Osteoblast (primary cell): ENCODE measurements at regions not wholly inside any gene's neighbourhood (a gene's known extent, or its start where the extent isn't known, plus 50 kb on each side); places are given as distances from the start of the nearest gene placed in this dataset.

Source experiments
- DNase-seq: peaks from one replicate; pipeline ENCODE4 v3.0.0; 2011; ENCODE audit warnings: low spot score, mixed read lengths; ENCODE audit not compliant: insufficient read length; ENCODE audit errors: missing footprints
- H2AFZ ChIP-seq: 2 replicates; pipeline ENCODE4 v1.6.0; 2011; ENCODE audit warnings: mild to moderate bottlenecking, low read length
- H3K27ac ChIP-seq: 2 replicates; pipeline ENCODE4 v1.5.1; 2011; ENCODE audit warnings: mild to moderate bottlenecking, low read depth, low read length, moderate library complexity
- H3K27me3 ChIP-seq: 2 replicates; pipeline ENCODE4 v1.6.0; 2012; ENCODE audit warnings: mild to moderate bottlenecking, control low read depth, inconsistent platforms, low read length, moderate library complexity; ENCODE audit not compliant: insufficient read depth
- H3K36me3 ChIP-seq: 2 replicates; pipeline ENCODE4 v1.5.1; 2011; ENCODE audit warnings: mild to moderate bottlenecking, low read length, control low read depth, moderate library complexity; ENCODE audit not compliant: insufficient read depth
- H3K4me1 ChIP-seq: 2 replicates; pipeline ENCODE4 v1.5.1; 2011; ENCODE audit warnings: mild to moderate bottlenecking, low read length, control low read depth, moderate library complexity; ENCODE audit not compliant: insufficient read depth
- H3K4me2 ChIP-seq: 2 replicates; pipeline ENCODE4 v1.6.0; 2011; ENCODE audit warnings: mild to moderate bottlenecking, low read length; ENCODE audit not compliant: insufficient read depth
- H3K4me3 ChIP-seq: fragments of 200-600 bp; sonication (generic); 3 replicates; pipeline ENCODE4 v1.5.1; 2012; ENCODE audit warnings: mild to moderate bottlenecking, low read length, inconsistent platforms; ENCODE audit not compliant: insufficient read depth
- H3K79me2 ChIP-seq: 2 replicates; pipeline ENCODE4 v1.6.0; 2012; ENCODE audit warnings: mild to moderate bottlenecking, low read length, control low read depth, inconsistent platforms; ENCODE audit not compliant: insufficient read depth
- H3K9me3 ChIP-seq: 2 replicates; pipeline ENCODE4 v1.5.1; 2011; ENCODE audit warnings: low read depth, low read length, control low read depth
- H4K20me1 ChIP-seq: 2 replicates; pipeline ENCODE4 v1.6.0; 2012; ENCODE audit warnings: mild to moderate bottlenecking, low read length, control low read depth; ENCODE audit not compliant: insufficient read depth
- TF ChIP-seq, protein P1 (sequence below): IDR thresholded peaks from 2 replicates; pipeline ENCODE4 v1.5.1; 2011; ENCODE audit warnings: mild to moderate bottlenecking, low read depth, low read length, moderate library complexity; ENCODE audit errors: extremely low read depth

DNA sequence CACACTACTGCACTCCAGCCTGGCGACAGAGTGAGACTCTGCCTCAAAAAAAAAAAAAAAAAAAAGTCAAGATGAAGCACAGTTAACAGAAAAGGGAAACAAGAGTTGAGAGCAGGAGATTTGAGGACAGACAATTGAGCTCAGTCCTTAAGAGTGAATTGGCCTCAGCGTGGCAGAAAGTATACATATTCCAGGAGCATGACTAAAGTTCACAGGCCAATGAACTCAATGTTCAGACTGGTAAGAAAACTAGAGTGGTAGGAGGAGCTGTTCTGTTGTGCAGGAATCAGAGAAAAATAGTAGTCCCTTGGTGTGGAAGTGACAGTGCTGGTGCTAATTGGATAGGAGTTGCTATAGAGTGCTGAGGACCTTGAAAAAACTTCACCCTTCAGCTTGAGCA lies 60.0 kb downstream of the NRN1 start:
- no peak overlapping the region for H3K27ac ChIP-seq
- TF ChIP-seq, protein P1, sequence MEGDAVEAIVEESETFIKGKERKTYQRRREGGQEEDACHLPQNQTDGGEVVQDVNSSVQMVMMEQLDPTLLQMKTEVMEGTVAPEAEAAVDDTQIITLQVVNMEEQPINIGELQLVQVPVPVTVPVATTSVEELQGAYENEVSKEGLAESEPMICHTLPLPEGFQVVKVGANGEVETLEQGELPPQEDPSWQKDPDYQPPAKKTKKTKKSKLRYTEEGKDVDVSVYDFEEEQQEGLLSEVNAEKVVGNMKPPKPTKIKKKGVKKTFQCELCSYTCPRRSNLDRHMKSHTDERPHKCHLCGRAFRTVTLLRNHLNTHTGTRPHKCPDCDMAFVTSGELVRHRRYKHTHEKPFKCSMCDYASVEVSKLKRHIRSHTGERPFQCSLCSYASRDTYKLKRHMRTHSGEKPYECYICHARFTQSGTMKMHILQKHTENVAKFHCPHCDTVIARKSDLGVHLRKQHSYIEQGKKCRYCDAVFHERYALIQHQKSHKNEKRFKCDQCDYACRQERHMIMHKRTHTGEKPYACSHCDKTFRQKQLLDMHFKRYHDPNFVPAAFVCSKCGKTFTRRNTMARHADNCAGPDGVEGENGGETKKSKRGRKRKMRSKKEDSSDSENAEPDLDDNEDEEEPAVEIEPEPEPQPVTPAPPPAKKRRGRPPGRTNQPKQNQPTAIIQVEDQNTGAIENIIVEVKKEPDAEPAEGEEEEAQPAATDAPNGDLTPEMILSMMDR, result no peak
- no peaks in the 10 kb centered on the region for H3K36me3 ChIP-seq
- no peaks in the 10 kb centered on the region for H3K79me2 ChIP-seq
- H4K20me1 ChIP-seq, result no peaks in the 10 kb centered on the region
- peaks cover 12% of the 10 kb centered on the region for H3K4me1 ChIP-seq
- H3K4me3 ChIP-seq, result no peak overlapping the region
- H3K9me3 ChIP-seq, result no peaks in the 10 kb centered on the region
- DNase-seq, result no peak
- H3K4me2 ChIP-seq, result no peak overlapping the region
- H3K27me3 ChIP-seq, result no peaks in the 10 kb centered on the region
- H2AFZ ChIP-seq, result no peak overlapping the region

DNA sequence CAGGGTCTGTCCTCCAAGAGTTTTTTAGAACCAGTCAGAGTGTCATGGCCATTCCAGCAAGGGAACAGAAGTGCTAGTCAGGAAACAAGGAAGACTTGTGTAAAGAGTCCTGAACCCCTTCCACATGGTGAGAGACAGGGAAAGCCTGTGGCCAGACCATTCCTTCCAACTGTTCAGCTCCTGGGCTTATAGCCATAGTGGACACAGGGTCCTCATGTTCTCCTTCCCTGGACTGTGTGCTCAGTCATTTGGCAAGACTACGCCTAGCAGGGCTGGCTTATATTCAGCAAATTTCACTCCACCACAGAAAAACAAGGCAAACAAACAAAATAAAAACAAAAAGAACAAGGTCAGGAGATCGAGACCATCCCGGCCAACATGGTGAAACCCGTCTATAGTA lies 60.5 kb downstream of the NRN1 start:
- no peaks in the 10 kb centered on the region for H3K27me3 ChIP-seq
- H3K36me3 ChIP-seq, result no peaks in the 10 kb centered on the region
- peaks cover 18% of the 10 kb centered on the region for H3K4me1 ChIP-seq
- no peak overlapping the region for H2AFZ ChIP-seq
- H3K4me3 ChIP-seq, result no peak overlapping the region
- no peak overlapping the region for H3K4me2 ChIP-seq
- H4K20me1 ChIP-seq, result no peaks in the 10 kb centered on the region
- H3K27ac ChIP-seq, result no peak overlapping the region
- TF ChIP-seq, protein P1, result no peak
- no peak for DNase-seq
- no peaks in the 10 kb centered on the region for H3K9me3 ChIP-seq
- no peaks in the 10 kb centered on the region for H3K79me2 ChIP-seq

GRCh38 chr6:5943591-5943990 lies 63.1 kb downstream of the NRN1 start:
- no peak for DNase-seq
- no peak overlapping the region for H3K4me2 ChIP-seq
- no peaks in the 10 kb centered on the region for H3K27me3 ChIP-seq
- H2AFZ ChIP-seq, result no peak overlapping the region
- peaks cover 24% of the 10 kb centered on the region for H3K4me1 ChIP-seq
- TF ChIP-seq, protein P1, result no peak
- H3K79me2 ChIP-seq, result no peaks in the 10 kb centered on the region
- peaks cover 4% of the 10 kb centered on the region for H4K20me1 ChIP-seq
- no peaks in the 10 kb centered on the region for H3K9me3 ChIP-seq
- H3K4me3 ChIP-seq, result no peak overlapping the region
- no peaks in the 10 kb centered on the region for H3K36me3 ChIP-seq
- no peak overlapping the region for H3K27ac ChIP-seq

DNA sequence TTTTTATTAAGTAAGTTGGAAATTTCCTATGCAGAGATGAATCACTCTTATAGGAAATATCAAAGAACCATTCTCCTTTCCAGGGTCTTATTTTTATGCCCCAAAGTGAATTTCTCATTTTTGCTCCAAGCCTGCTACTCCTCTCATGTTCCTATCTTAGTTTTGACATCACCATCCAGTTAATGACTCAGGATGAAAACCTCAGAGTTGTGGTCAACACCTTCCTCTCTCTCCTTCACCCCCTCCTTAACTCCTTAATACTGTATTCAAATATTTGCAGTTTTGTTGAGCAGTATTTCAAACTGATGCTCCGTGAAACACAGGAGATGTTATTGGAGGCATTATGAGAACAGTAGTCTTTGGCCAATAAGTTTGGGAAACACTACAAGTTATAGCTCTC lies 64.1 kb downstream of the NRN1 start:
- Histone ChIP-seq H3K27ac (no peak overlapping the region), H3K27me3 (no peaks in the 10 kb centered on the region), H3K4me1 (peaks cover 24% of the 10 kb centered on the region), H3K4me2 (no peak overlapping the region), H4K20me1 (peaks cover 4% of the 10 kb centered on the region), H3K36me3 (no peaks in the 10 kb centered on the region), H3K79me2 (no peaks in the 10 kb centered on the region), H3K9me3 (no peaks in the 10 kb centered on the region), H2AFZ (no peak overlapping the region), H3K4me3 (no peak overlapping the region)
- TF ChIP-seq, protein P1, result no peak
- DNase-seq, result peak; percentile 72
